Spleen (tissue), 11 donors: ENCODE measurements at regions not wholly inside any gene's neighbourhood (a gene's known extent, or its start where the extent isn't known, plus 50 kb on each side); places are given as distances from the start of the nearest gene placed in this dataset.

Experiments
- DNase-seq: peaks from one replicate; pipeline ENCODE4 v3.0.0-alpha.2; 2020
- H3K27ac ChIP-seq, 8 donors: fragments of 200-600 bp; sonication (generic) in 7 of 8; 1 replicate in 4 of 8; 2 replicates in 4 of 8; pipeline versions ENCODE4 v1.5.0 to v1.8.0; 2016 to 2021; ENCODE audit warnings: inconsistent platforms in 4 of 8, mild to moderate bottlenecking in 4 of 8, moderate library complexity in 1 of 8
- H3K27me3 ChIP-seq, 7 donors: fragments of 200-600 bp; sonication (generic) in 6 of 7; replicated peaks in 1 of 7; 1 replicate in 4 of 7; 2 replicates in 3 of 7; pipeline versions ENCODE4 v1.5.0 to v1.8.0; 2016 to 2021; ENCODE audit warnings: inconsistent platforms in 3 of 7, mild to moderate bottlenecking in 1 of 7
- H3K36me3 ChIP-seq, 6 donors: fragments of 200-600 bp; sonication (generic) in 5 of 6; 1 replicate in 4 of 6; 2 replicates in 2 of 6; pipeline versions ENCODE4 v1.5.0 to v1.8.0; 2016 to 2021; ENCODE audit warnings: inconsistent platforms in 2 of 6
- H3K4me1 ChIP-seq, 6 donors: fragments of 200-600 bp; sonication (generic) in 5 of 6; 1 replicate in 3 of 6; 2 replicates in 3 of 6; pipeline versions ENCODE4 v1.5.0 to v1.8.0; 2016 to 2021; ENCODE audit warnings: inconsistent platforms in 3 of 6
- H3K4me3 ChIP-seq, 8 donors: fragments of 200-600 bp; sonication (generic) in 7 of 8; 1 replicate in 4 of 8; 2 replicates in 4 of 8; pipeline versions ENCODE4 v1.5.0 to v1.8.0; 2016 to 2021; ENCODE audit warnings: inconsistent platforms in 4 of 8, mild to moderate bottlenecking in 4 of 8, moderate library complexity in 2 of 8
- H3K9me3 ChIP-seq, 8 donors: fragments of 200-600 bp; sonication (generic) in 7 of 8; 1 replicate in 4 of 8; 2 replicates in 4 of 8; pipeline versions ENCODE4 v1.5.0 to v1.8.0; 2016 to 2021; ENCODE audit warnings: inconsistent platforms in 4 of 8
- CTCF ChIP-seq, 11 experiments: fragments of 200-600 bp in 7 of 11; fragments of 450-650 bp in 4 of 11; sonication (generic) in 4 of 11; IDR thresholded peaks in 8 of 11; conservative IDR thresholded peaks in 3 of 11; 1 replicate in 7 of 11; 2 replicates in 4 of 11; pipeline versions ENCODE4 v1.4.0 to v1.8.0; 2016 to 2021; ENCODE audit warnings: antibody characterized with exemption in 11 of 11, inconsistent platforms in 4 of 11, mild to moderate bottlenecking in 1 of 11
- POLR2A ChIP-seq, 3 donors: fragments of 450-650 bp; IDR thresholded peaks; one replicate each; pipeline ENCODE4 v1.5.1; 2017; ENCODE audit warnings: antibody characterized with exemption in 3 of 3, mild to moderate bottlenecking in 1 of 3
- POLR2AphosphoS5 ChIP-seq, 3 donors: sonication (generic); formaldehyde crosslinking; IDR thresholded peaks; one replicate each; pipeline ENCODE4 v1.5.1; 2017; ENCODE audit warnings: antibody characterized with exemption in 3 of 3
- WGBS, 5 donors: extraction: QIAGEN DNeasy Blood & Tissue Kit in 3 of 5; methylation state at CpG; one replicate each; pipeline versions ENCODE4 v1.1.5 to v1.1.7; 2013 to 2018; 5-methylcytosine and 5-hydroxymethylcytosine counted together
- intact Hi-C: fragments of 100-400 bp; cut with DNase I; formaldehyde crosslinking; loops from one replicate; pipeline ENCODE4 v1.15.0; 2023; ENCODE audit warnings: low total_unique reads
- donor health status: healthy with polysubstance abuse.
- donor health status: DM: no; HTN: no; CAD: no; lungs with moderate emphysema.
- donor health status: DM: no; HTN: no; CAD: no.
- donor health status: Bipolar disorder and iron deficiency.
- donor health status: healthy.
- donor health status: DM: no; HTN: no; CAD: no.
- donor health status: DM: yes; HTN: yes; CAD: no.

GRCh38 chr9:115492869-115493268 is 374.9 kb upstream of the TNC start:
- intact Hi-C loops = no loop called here
- TF ChIP-seq POLR2AphosphoS5 (IDR thresholded peaks at IDR 0.05) = no peak
- TF ChIP-seq CTCF (IDR thresholded peaks at IDR 0.05 in 8 of 11, conservative IDR thresholded peaks at IDR 0.05 in 3 of 11) = no peak
- TF ChIP-seq POLR2A (IDR thresholded peaks at IDR 0.05) = no peak
- Histone ChIP-seq H3K4me3 (no peak overlapping the region), H3K36me3 (no peaks in the 10 kb centered on the region), H3K4me1 (no peaks in the 10 kb centered on the region), H3K27ac (no peak overlapping the region), H3K27me3 (no peaks in the 10 kb centered on the region), H3K9me3 (no peaks in the 10 kb centered on the region)
- no peak for DNase-seq

- TF ChIP-seq POLR2AphosphoS5 (IDR thresholded peaks at IDR 0.05) = no peak
- TF ChIP-seq CTCF (IDR thresholded peaks at IDR 0.05 in 8 of 11, conservative IDR thresholded peaks at IDR 0.05 in 3 of 11) = no peak
- TF ChIP-seq POLR2A (IDR thresholded peaks at IDR 0.05) = no peak
- intact Hi-C loops = no loop called here
- Histone ChIP-seq H3K27me3 (no peaks in the 10 kb centered on the region), H3K4me1 (no peaks in the 10 kb centered on the region), H3K4me3 (no peak overlapping the region), H3K36me3 (no peaks in the 10 kb centered on the region), H3K27ac (no peak overlapping the region), H3K9me3 (no peaks in the 10 kb centered on the region)
- WGBS, 5 donors = 0 to 87% (median 42%) methylated on average over 1 of the region's 1 CpG
- no peak for DNase-seq
These were observed 376.4 kb upstream of the TNC start for GRCh38 chr9:115494393-115494792.

- no peak overlapping the region for H3K4me3 ChIP-seq
- peaks cover 0 to 5% (median 0%) of the 10 kb centered on the region in 7 donors for H3K27me3 ChIP-seq
- TF ChIP-seq POLR2AphosphoS5 (IDR thresholded peaks at IDR 0.05) = no peak
- no peak for TF ChIP-seq POLR2A (IDR thresholded peaks at IDR 0.05)
- no peak for TF ChIP-seq CTCF (IDR thresholded peaks at IDR 0.05 in 8 of 11, conservative IDR thresholded peaks at IDR 0.05 in 3 of 11)
- intact Hi-C loops = no loop called here
- 17 to 33% (median 25%) methylated on average over 6 of the region's 6 CpGs for WGBS, 5 donors
- no peaks in the 10 kb centered on the region for H3K4me1 ChIP-seq
- no peaks in the 10 kb centered on the region for H3K9me3 ChIP-seq
- DNase-seq = no peak
- no peak overlapping the region for H3K27ac ChIP-seq
- H3K36me3 ChIP-seq = no peaks in the 10 kb centered on the region
These were observed 377.2 kb upstream of the TNC start for GRCh38 chr9:115495052-115495635.

- H3K9me3 ChIP-seq = no peaks in the 10 kb centered on the region
- TF ChIP-seq POLR2AphosphoS5 (IDR thresholded peaks at IDR 0.05) (no peak), CTCF (IDR thresholded peaks at IDR 0.05 in 8 of 11, conservative IDR thresholded peaks at IDR 0.05 in 3 of 11) (no peak), POLR2A (IDR thresholded peaks at IDR 0.05) (no peak)
- H3K4me3 ChIP-seq = no peak overlapping the region
These were observed 377.9 kb upstream of the TNC start for GRCh38 chr9:115495836-115496235.

More at GRCh38 chr9:115495836-115496235, 377.9 kb upstream of the TNC start:
- intact Hi-C loops = no loop called here
- no peaks in the 10 kb centered on the region for H3K4me1 ChIP-seq
- DNase-seq = no peak
- no peak overlapping the region for H3K27ac ChIP-seq
- no peaks in the 10 kb centered on the region for H3K36me3 ChIP-seq
- H3K27me3 ChIP-seq = peaks cover 0 to 12% (median 0%) of the 10 kb centered on the region in 7 donors
